Calu3 (cell line): ENCODE measurements at regions not wholly inside any gene's neighbourhood (a gene's known extent, or its start where the extent isn't known, plus 50 kb on each side); places are given as distances from the start of the nearest gene placed in this dataset.

Experiments
- BruUV-seq: library from RNA; stranded (reverse); fragments of 400-500 nt; replicated peaks from 2 replicates; lab custom pipeline; 2021; lab: Mats Ljungman, UMichigan
- CTCF ChIA-PET: fragments of 300-600 bp; sonication (Branson Sonifier 250); formaldehyde crosslinking; loops from one replicate; lab custom pipeline; 2022; ENCODE audit warnings: antibody characterized with exemption; lab: Charles Lee
- DNase-seq: peaks from one replicate; pipeline ENCODE4 v3.0.0; 2022
- H3K27ac Mint-ChIP-seq: one replicate; pipeline ENCODE4 v1.8.0; 2022; ENCODE audit warnings: mixed read lengths; ENCODE audit not compliant: unreplicated experiment
- H3K27me3 Mint-ChIP-seq: one replicate; pipeline ENCODE4 v1.8.0; 2022; ENCODE audit warnings: mixed read lengths; ENCODE audit not compliant: unreplicated experiment
- H3K36me3 Mint-ChIP-seq: one replicate; pipeline ENCODE4 v1.8.0; 2022; ENCODE audit warnings: mild to moderate bottlenecking, moderate library complexity, mixed read lengths; ENCODE audit not compliant: insufficient read depth, unreplicated experiment
- H3K4me1 Mint-ChIP-seq: one replicate; pipeline ENCODE4 v1.8.0; 2022; ENCODE audit warnings: mild to moderate bottlenecking, low read depth, mixed read lengths; ENCODE audit not compliant: unreplicated experiment
- H3K4me3 Mint-ChIP-seq: one replicate; pipeline ENCODE4 v1.8.0; 2022; ENCODE audit warnings: mild to moderate bottlenecking, low read depth, moderate library complexity, mixed read lengths; ENCODE audit not compliant: unreplicated experiment
- H3K9me3 Mint-ChIP-seq: one replicate; pipeline ENCODE4 v1.8.0; 2022; ENCODE audit warnings: low read depth, mixed read lengths; ENCODE audit not compliant: unreplicated experiment
- CTCF ChIP-seq: fragments of 200-600 bp; IDR thresholded peaks from one replicate; pipeline ENCODE4 v1.8.0; 2022; ENCODE audit warnings: antibody characterized with exemption; ENCODE audit not compliant: unreplicated experiment
- intact Hi-C: fragments of 100-400 bp; cut with micrococcal nuclease; formaldehyde crosslinking; loops from one replicate; pipeline ENCODE4 v1.10.0; 2022; ENCODE audit not compliant: unreplicated experiment

GRCh38 chr12:19951664-19952063 is 416.7 kb upstream of the PDE3A start:
- TF ChIP-seq CTCF, result no peak
- H3K4me1 Mint-ChIP-seq, result no peaks in the 10 kb centered on the region
- no TSS peak for BruUV-seq
- intact Hi-C loops, result no loop called here
- DNase-seq, result no peak
- H3K36me3 Mint-ChIP-seq, result no peaks in the 10 kb centered on the region
- CTCF ChIA-PET, result no interaction called here
- H3K9me3 Mint-ChIP-seq, result no peaks in the 10 kb centered on the region
- H3K27me3 Mint-ChIP-seq, result no peaks in the 10 kb centered on the region
- H3K27ac Mint-ChIP-seq, result no peak overlapping the region
- no peak overlapping the region for H3K4me3 Mint-ChIP-seq

GRCh38 chr12:19953734-19954133 is 414.6 kb upstream of the PDE3A start:
- no peaks in the 10 kb centered on the region for H3K4me1 Mint-ChIP-seq
- BruUV-seq, result no TSS peak
- CTCF ChIA-PET, result no interaction called here

GRCh38 chr12:19954163-19954562 is 414.2 kb upstream of the PDE3A start:
- no peak for DNase-seq
- intact Hi-C loops, result no loop called here
- Mint-ChIP-seq H3K4me1 (no peaks in the 10 kb centered on the region), H3K9me3 (no peaks in the 10 kb centered on the region), H3K27ac (no peak overlapping the region), H3K27me3 (no peaks in the 10 kb centered on the region), H3K36me3 (no peaks in the 10 kb centered on the region), H3K4me3 (no peak overlapping the region)
- CTCF ChIA-PET, result no interaction called here
- BruUV-seq, result no TSS peak
- TF ChIP-seq CTCF, result no peak

More at GRCh38 chr12:19953734-19954133, 414.6 kb upstream of the PDE3A start:
- no peak for TF ChIP-seq CTCF
- no peak for DNase-seq
- Mint-ChIP-seq H3K27me3 (no peaks in the 10 kb centered on the region), H3K4me3 (no peak overlapping the region), H3K9me3 (no peaks in the 10 kb centered on the region), H3K27ac (no peak overlapping the region), H3K36me3 (no peaks in the 10 kb centered on the region)
- intact Hi-C loops, result no loop called here

GRCh38 chr12:19957308-19958125 is 410.8 kb upstream of the PDE3A start:
- H3K36me3 Mint-ChIP-seq, result no peaks in the 10 kb centered on the region
- H3K9me3 Mint-ChIP-seq, result no peaks in the 10 kb centered on the region
- H3K27me3 Mint-ChIP-seq, result no peaks in the 10 kb centered on the region
- no peak for TF ChIP-seq CTCF
- no peak overlapping the region for H3K27ac Mint-ChIP-seq
- no peaks in the 10 kb centered on the region for H3K4me1 Mint-ChIP-seq
- BruUV-seq, result no TSS peak
- no peak for DNase-seq
- intact Hi-C loops, result no loop called here
- no peak overlapping the region for H3K4me3 Mint-ChIP-seq
- CTCF ChIA-PET, result interaction anchor here (0.5 kb wide), 1 partner anchor 337 kb away, joined by 3 read pairs; no protein-coding TSS in a partner anchor
